ENCODE measurements at regions not wholly inside any gene's neighbourhood (a gene's known extent, or its start where the extent isn't known, plus 50 kb on each side); places are given as distances from the start of the nearest gene placed in this dataset.

DNA sequence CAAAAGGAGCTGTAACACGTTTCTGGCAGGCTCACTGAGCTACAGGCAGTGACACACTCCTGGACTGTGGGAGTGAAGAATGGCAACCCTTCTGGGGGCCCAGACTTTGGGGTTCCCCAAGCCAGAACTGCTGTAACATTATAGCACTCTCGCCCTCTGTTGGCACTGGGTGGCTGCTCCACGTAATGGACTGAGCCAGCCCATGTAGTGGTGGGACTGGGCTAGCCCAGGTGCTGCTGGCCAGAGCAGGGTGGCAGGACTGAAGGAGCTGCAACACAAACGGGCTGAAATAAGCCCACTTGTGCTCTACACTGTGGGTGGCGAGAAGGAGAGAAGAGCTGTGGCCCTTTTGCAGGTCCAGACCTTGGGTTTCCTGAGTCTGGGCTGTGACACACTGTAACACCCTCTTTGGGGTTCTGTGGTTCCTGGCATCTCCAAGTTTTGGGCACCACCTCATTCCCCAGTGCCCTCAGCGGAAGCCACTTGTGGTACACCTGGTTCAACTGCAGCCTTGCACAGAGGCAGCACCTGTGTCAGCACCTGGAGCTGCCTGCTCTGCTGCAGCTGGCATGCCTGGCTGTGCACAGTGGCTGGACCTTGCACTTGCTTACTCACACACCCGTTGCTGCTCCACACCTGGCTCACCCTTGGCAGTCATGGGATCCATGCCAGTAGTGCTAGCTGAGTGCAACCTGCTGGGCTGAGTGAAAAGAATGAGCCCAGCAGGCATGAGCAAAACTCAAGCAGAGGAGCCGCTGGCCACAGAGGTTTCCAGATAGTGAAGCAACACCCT, 95.0 kb upstream of the PRR16 start:
- TF ChIP-seq, protein P1, sequence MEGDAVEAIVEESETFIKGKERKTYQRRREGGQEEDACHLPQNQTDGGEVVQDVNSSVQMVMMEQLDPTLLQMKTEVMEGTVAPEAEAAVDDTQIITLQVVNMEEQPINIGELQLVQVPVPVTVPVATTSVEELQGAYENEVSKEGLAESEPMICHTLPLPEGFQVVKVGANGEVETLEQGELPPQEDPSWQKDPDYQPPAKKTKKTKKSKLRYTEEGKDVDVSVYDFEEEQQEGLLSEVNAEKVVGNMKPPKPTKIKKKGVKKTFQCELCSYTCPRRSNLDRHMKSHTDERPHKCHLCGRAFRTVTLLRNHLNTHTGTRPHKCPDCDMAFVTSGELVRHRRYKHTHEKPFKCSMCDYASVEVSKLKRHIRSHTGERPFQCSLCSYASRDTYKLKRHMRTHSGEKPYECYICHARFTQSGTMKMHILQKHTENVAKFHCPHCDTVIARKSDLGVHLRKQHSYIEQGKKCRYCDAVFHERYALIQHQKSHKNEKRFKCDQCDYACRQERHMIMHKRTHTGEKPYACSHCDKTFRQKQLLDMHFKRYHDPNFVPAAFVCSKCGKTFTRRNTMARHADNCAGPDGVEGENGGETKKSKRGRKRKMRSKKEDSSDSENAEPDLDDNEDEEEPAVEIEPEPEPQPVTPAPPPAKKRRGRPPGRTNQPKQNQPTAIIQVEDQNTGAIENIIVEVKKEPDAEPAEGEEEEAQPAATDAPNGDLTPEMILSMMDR (IDR thresholded peaks at IDR 0.05) = no peak
- no peak for TF ChIP-seq POLR2A (IDR thresholded peaks at IDR 0.05)
